ENCODE measurements at regions not wholly inside any gene's neighbourhood (a gene's known extent, or its start where the extent isn't known, plus 50 kb on each side); places are given as distances from the start of the nearest gene placed in this dataset.

GRCh38 chr20:12223057-12223456 lies 305.4 kb downstream of the BTBD3 start:
- Mint-ChIP-seq H3K9me3 (no peaks in the 10 kb centered on the region), H3K4me1 (no peaks in the 10 kb centered on the region), H3K4me3 (no peak overlapping the region), H3K36me3 (ENCODE audit: low read depth) (no peaks in the 10 kb centered on the region), H3K27me3 (ENCODE audit: low read depth) (no peaks in the 10 kb centered on the region), H3K27ac (no peak overlapping the region)
- no peak for TF ChIP-seq CTCF (IDR thresholded peaks at IDR 0.05; ENCODE audit: unreplicated experiment in 3 of 3)

- H3K4me3 Mint-ChIP-seq = no peak overlapping the region
Measured at GRCh38 chr20:12225898-12226297, 308.2 kb downstream of the BTBD3 start.

GRCh38 chr20:12229891-12230290 lies 312.2 kb downstream of the BTBD3 start:
- H3K27me3 Mint-ChIP-seq (ENCODE audit: low read depth) = no peaks in the 10 kb centered on the region
- TF ChIP-seq CTCF (IDR thresholded peaks at IDR 0.05; ENCODE audit: unreplicated experiment in 3 of 3) = no peak
- no peak overlapping the region for H3K27ac Mint-ChIP-seq
- H3K36me3 Mint-ChIP-seq (ENCODE audit: low read depth) = no peaks in the 10 kb centered on the region
- no peaks in the 10 kb centered on the region for H3K9me3 Mint-ChIP-seq
- H3K4me1 Mint-ChIP-seq = no peaks in the 10 kb centered on the region
- H3K4me3 Mint-ChIP-seq = no peak overlapping the region

More at GRCh38 chr20:12225898-12226297, 308.2 kb downstream of the BTBD3 start:
- no peak for TF ChIP-seq CTCF (IDR thresholded peaks at IDR 0.05; ENCODE audit: unreplicated experiment in 3 of 3)
- Mint-ChIP-seq H3K9me3 (no peaks in the 10 kb centered on the region), H3K4me1 (no peaks in the 10 kb centered on the region), H3K36me3 (ENCODE audit: low read depth) (no peaks in the 10 kb centered on the region), H3K27me3 (ENCODE audit: low read depth) (no peaks in the 10 kb centered on the region), H3K27ac (no peak overlapping the region)

GRCh38 chr20:12237772-12238171 lies 320.1 kb downstream of the BTBD3 start:
- H3K27ac Mint-ChIP-seq = no peak overlapping the region
- H3K36me3 Mint-ChIP-seq (ENCODE audit: low read depth) = no peaks in the 10 kb centered on the region
- H3K4me3 Mint-ChIP-seq = no peak overlapping the region
- no peaks in the 10 kb centered on the region for H3K9me3 Mint-ChIP-seq
- no peaks in the 10 kb centered on the region for H3K4me1 Mint-ChIP-seq
- H3K27me3 Mint-ChIP-seq (ENCODE audit: low read depth) = no peaks in the 10 kb centered on the region
- no peak for TF ChIP-seq CTCF (IDR thresholded peaks at IDR 0.05; ENCODE audit: unreplicated experiment in 3 of 3)

GRCh38 chr20:12241065-12241464 lies 323.4 kb downstream of the BTBD3 start:
- Mint-ChIP-seq H3K27me3 (ENCODE audit: low read depth) (no peaks in the 10 kb centered on the region), H3K4me1 (no peaks in the 10 kb centered on the region), H3K27ac (no peak overlapping the region), H3K36me3 (ENCODE audit: low read depth) (no peaks in the 10 kb centered on the region), H3K9me3 (no peaks in the 10 kb centered on the region), H3K4me3 (no peak overlapping the region)
- TF ChIP-seq CTCF (IDR thresholded peaks at IDR 0.05; ENCODE audit: unreplicated experiment in 3 of 3) = no peak

GRCh38 chr20:12243327-12243726 lies 325.6 kb downstream of the BTBD3 start:
- H3K9me3 Mint-ChIP-seq = no peaks in the 10 kb centered on the region
- TF ChIP-seq CTCF (IDR thresholded peaks at IDR 0.05; ENCODE audit: unreplicated experiment in 3 of 3) = no peak
- H3K4me3 Mint-ChIP-seq = no peak overlapping the region
- no peaks in the 10 kb centered on the region for H3K27me3 Mint-ChIP-seq (ENCODE audit: low read depth)
- H3K36me3 Mint-ChIP-seq (ENCODE audit: low read depth) = no peaks in the 10 kb centered on the region
- H3K27ac Mint-ChIP-seq = no peak overlapping the region
- no peaks in the 10 kb centered on the region for H3K4me1 Mint-ChIP-seq

All from nephron (organoid).